HG03354 (cell line): ENCODE measurements at regions not wholly inside any gene's neighbourhood (a gene's known extent, or its start where the extent isn't known, plus 50 kb on each side); places are given as distances from the start of the nearest gene placed in this dataset.
A peak's percentile ranks its signal among the peaks of the same experiment; 100 is the strongest.
"Not testable (repeated sequence)": the region's sequence is repeated elsewhere in the genome, so short reads cannot be mapped to it uniquely, and the experiment has no call there.

ENCODE experiments used
- ATAC-seq: cut with Tn5 transposase; IDR thresholded peaks from one replicate; pipeline ENCODE4 v1.9.1; 2021; ENCODE audit warnings: mild to moderate bottlenecking; ENCODE audit not compliant: unreplicated experiment, poor library complexity, severe bottlenecking

- no peak for ATAC-seq
These were observed 76.4 kb downstream of the PHAX start for GRCh38 chr5:126677121-126677520.

GRCh38 chr5:126680191-126680817 is 79.6 kb downstream of the PHAX start:
- ATAC-seq = peak; percentile 78

- not testable (repeated sequence) for ATAC-seq
These were observed 80.6 kb downstream of the PHAX start for GRCh38 chr5:126681314-126681713.

GRCh38 chr5:126681970-126682369 is 81.2 kb downstream of the PHAX start:
- no peak for ATAC-seq

GRCh38 chr5:126682856-126683255 is 82.1 kb downstream of the PHAX start:
- no peak for ATAC-seq

GRCh38 chr5:126683912-126684311 is 83.2 kb downstream of the PHAX start:
- ATAC-seq = no peak

- ATAC-seq = not testable (repeated sequence)
These were observed 84.1 kb downstream of the PHAX start for GRCh38 chr5:126684656-126685442.

- peak; percentile 69 for ATAC-seq
These were observed 85.8 kb downstream of the PHAX start for GRCh38 chr5:126686451-126687126.

GRCh38 chr5:126692971-126693370 is 84.0 kb upstream of the LMNB1 start:
- ATAC-seq = no peak

GRCh38 chr5:126693806-126694205 is 83.1 kb upstream of the LMNB1 start:
- no peak for ATAC-seq

- no peak for ATAC-seq
These were observed 82.5 kb upstream of the LMNB1 start for GRCh38 chr5:126694403-126694802.

GRCh38 chr5:126695091-126695490 is 81.8 kb upstream of the LMNB1 start:
- no peak for ATAC-seq

GRCh38 chr5:126707080-126707479 is 69.9 kb upstream of the LMNB1 start:
- no peak for ATAC-seq

GRCh38 chr5:126715765-126716164 is 61.2 kb upstream of the LMNB1 start:
- ATAC-seq = no peak

GRCh38 chr5:126716861-126717260 is 60.1 kb upstream of the LMNB1 start:
- ATAC-seq = no peak

- no peak for ATAC-seq
These were observed 58.6 kb upstream of the LMNB1 start for GRCh38 chr5:126718236-126718868.

- ATAC-seq = no peak
These were observed 56.6 kb upstream of the LMNB1 start for GRCh38 chr5:126720369-126720768.

- ATAC-seq = peak; percentile 57
These were observed 53.3 kb upstream of the LMNB1 start for GRCh38 chr5:126723643-126724042.
